NOMO-1 treated with DMSO at 0.1 percent for 48 hours (cell line): ENCODE measurements at regions not wholly inside any gene's neighbourhood (a gene's known extent, or its start where the extent isn't known, plus 50 kb on each side); places are given as distances from the start of the nearest gene placed in this dataset.

Experiments used
- DNase-seq: peaks from one replicate; lab custom pipeline; 2025; ENCODE audit not compliant: unreplicated experiment; lab: John Stamatoyannopoulos, UW

DNA sequence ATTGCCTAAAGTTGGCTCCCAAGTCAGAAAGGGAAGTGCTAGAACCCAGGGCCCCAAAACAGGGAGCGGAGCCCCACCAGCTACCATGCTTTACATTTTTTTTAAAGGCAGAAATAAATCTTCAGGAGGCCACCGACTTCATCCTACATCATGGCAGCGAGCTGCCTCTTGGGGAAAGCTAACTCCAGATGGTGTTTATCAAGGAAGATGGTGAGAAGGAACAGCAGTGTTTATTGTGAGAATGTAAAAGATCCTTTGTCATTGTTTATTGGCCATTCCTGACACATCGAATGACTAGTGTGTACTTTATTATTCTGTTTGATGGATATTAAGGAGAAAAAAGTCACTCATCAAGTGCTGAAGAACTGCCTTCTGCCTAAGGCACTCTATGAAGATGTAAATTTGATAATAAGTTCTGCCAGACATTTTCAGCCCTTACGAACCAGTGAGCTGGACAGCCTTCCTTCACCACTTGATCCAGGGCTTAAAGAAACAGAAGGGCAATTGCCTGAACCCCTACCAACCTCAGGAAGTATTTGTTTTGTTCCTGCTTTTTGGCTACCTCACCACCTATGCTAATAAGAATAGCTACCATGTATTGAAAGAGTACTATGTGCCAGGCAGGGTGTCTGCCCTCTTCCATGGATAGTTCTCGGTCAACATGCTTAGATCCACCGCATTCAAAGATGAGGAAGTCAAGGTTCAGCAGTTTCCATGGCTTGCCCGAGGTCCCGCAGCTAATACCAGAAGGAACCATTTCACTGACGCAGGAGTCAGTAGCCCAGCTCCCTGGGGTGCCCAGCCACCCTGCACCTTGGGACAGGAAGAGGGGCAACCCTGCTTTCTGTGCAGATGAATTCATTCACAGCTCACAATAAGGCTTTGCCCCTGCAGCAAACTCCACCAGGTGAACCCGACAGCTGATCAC is 194.7 kb upstream of the RREB1 start:
- no peak for DNase-seq

DNA sequence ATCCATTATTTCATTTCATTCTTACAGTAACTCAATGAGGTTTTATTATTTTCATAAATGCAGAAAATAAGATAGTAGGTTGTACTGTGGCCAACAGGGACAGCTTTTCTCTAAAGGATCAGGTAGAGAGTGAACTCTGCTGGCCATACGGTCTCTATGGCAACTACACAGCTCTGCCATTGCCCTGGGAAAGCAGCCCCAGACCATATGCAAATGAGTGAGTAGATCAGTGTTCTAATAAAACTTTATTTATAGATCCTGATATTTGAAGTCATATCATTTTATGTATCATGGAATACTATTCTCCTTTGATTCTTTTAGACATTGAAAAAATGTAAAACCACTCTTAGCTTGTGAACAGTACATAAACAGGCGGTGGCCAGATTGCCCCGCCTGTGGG is 192.5 kb upstream of the RREB1 start:
- DNase-seq = peak; percentile 29

DNA sequence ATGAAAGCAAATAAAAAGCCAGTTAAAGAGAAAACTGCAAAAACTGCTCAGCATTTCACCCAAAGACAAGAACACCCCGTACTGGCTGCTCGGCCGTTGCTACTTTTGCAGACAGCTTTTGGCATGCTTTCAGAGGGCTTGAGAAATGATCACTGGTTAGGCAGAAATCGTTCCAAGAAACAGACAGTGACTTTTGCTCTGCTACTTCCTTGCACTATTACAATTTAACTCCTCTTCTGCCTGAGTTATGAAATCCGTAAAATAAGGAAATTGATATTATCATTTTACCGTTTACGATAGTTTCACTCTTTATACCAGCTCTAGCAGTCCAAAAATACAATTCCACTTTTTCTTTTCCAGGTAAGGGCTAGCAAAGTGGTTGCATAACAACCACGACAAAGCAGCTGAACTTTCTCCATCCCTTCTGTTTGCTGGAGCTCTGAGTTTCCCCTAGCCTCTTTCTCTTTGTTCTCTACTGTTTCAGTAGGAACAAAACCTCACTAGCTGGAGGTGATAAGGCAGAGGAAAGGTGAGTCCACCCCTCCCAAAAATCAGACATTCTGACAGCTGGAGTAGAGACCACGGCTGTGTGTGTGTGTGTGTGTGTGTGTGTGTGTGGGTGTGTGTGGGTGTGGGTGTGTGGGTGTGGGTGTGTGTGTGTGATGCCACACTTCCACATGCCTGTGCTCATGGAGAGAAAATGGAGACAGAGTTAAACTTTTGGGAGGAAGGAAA is 191.8 kb upstream of the RREB1 start:
- peak; percentile 78 for DNase-seq

DNA sequence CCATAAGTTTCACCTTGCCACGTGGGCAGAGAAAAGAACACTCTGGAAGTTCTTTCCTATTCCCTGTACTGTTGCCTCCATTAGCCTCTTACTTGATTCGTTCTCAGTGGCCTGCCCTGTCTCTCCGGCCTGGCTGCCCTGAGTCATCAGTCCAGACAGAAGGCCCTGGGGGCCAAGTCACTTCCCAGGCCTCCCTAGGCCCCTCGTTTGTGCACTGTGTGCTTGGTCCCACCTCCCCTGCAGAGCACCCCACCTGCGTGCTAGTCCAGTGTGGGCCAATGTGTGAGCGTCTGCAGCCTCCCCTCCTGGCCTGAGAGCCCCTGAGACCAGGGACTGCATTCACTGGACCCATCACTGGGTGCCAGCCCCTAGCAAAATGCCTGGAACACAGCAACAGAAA is 191.2 kb upstream of the RREB1 start:
- DNase-seq = no peak

DNA sequence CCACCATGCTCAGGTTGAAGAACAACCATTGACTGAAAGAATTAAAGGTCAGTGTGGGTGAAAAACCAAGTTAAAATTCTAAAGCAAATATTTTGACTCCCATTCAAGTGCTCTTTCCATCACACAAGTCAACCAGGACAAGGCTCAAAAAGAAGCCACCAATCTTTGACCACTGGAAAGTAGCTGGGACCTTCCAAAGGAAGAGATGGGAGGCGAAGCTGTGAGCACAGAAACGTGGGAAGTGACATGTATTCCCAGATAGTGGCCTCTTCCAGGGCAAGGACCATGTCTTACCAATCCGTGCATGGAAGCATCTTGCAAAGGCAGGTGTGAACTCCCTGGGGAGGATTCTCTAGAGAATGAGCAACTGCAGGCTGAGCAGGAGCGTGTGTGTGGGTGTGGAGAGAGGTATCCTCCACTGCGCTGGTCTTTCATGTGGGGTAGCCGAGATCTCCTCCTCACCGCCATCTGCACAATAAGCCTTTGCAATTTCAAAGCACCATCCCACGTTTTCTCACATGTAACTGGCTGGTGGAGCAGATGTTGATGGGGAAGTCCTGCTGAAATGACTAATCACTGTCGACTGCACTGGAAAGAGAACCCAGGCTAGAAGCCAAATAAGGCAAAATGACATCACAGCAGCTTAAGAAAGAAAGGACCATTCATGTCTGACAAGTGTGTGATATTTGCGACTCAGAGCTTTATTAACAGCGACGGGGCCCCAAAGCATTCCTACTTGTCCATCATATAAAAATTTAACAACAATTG is 189.4 kb upstream of the RREB1 start:
- peak; percentile 87 for DNase-seq

DNA sequence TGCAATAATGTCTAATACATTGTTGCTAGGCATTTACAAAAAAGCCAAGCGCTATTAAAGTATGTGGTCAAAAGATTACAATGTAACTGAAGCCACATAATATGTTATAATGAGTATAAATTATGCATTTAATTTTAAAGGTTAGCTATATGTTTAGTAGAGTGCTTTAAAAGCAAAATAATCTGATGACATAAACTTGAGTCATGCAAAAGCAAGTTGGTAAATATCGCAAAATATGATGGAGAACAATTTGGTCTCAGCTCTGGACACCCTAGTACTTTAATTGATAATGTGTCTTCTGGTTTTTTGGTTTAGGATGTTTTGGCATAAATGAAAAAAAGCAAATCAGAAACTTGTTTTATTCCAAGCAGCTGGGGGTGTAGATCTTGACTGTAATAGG is 188.6 kb upstream of the RREB1 start:
- DNase-seq = no peak

DNA sequence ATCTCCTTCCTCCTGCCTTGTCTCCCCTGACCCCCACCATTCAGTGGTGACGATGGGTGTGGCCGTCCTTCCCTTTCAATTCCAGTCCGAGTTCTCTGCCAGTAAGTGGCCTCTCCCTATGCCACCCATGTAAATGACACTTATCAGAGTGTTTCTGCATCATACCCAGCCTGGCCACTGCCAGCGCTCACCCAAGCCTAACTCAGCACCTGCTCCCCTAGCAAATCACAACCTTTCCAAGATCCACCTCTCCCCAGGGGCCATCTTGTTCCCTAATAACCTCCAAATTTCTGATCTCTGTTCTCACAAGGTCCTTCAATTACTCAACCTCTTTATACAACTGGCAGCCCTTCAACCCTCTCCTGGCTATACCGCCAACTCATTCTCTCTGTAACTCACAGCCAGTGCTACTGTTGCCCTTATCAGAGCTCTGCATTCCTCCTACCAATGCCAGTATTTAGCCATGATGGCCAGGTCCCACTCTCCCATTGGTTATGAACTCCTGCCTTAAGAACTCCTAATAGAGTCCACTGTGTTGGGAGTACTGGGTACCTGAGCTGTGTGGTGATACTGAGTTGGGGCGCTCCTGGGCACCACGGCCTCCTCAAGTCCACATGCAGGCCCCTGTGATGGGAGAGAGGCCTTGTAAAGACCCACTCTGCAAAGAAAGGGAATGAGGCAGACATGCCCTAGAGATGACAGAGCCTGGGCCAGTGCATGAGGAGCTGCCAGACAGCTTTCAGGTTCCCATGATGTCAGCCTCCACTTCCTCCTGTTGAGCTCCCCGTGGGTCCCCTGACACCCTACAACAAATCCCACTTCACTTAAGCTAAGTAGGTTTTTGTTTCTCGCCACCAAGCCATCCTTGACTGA is 187.4 kb upstream of the RREB1 start:
- no peak for DNase-seq

DNA sequence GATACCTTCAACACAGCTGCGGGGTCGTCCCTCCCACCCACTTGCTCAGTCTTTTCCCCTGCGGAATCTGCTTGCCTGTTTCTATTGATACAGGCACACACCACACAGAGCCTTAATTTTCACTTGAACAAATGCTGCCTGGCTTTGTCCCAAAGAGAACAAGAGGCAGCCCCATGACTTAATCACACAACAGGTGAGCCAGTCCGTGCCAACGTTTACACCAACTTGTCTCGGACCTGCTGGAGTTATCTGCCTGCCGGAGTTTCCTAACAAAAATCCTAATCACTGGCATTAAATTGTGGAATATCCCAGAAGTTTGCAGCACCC is 186.8 kb upstream of the RREB1 start:
- DNase-seq = no peak

DNA sequence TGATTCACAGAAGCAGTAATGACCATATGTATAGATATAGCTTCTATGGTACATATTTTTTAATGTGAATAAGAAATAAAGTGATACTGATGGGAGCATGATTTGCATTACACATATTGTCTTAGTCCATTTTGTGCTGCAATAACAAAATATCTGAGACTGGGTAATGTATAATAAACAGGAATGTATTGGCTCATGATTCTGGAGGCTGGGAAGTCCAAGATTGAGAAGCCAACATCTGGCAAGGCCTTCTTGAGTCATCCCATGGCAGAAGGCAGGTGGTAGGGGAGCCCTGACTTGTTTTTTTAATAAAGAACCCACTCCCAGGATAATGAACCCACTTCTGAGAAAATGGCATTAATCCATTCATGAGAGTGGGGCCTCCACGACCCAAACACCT is 185.6 kb upstream of the RREB1 start:
- no peak for DNase-seq

DNA sequence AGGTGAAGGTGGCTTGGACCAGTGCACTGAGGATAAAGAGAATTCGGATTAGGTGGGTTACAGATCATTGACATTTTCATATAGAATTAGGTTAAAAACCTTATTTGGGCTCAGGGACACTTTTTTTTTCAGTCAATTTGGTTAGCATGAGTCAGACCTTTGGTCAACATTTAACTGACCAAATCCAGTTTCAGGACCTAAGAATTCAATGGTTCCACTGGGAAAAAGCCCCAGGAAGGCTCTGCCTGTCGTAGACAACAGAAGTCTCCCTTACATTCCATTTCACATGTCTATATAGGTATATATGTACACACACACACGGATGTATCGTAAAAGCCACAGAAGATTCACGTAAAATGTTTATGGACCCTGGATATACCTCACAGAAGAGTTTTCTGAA is 184.2 kb upstream of the RREB1 start:
- no peak for DNase-seq

DNA sequence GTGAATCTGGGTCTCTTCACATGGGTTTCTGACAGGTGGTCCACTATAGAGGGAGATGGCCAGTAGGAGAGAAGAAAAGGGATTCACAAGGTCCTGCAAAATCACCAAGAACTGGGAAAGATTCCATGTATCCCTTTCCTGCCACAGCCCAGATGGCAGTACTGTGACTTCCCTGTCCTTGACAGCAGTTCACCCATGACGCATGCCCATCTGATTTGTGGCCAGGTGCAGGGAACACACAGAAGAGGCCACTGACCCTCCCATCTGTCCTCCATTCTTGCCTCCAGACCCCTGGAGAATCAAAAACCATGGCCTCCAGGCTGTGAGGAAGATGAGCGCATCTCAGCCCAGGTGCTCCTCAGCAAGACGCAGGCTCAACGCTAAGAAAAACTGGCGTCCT is 183.1 kb upstream of the RREB1 start:
- DNase-seq = no peak

DNA sequence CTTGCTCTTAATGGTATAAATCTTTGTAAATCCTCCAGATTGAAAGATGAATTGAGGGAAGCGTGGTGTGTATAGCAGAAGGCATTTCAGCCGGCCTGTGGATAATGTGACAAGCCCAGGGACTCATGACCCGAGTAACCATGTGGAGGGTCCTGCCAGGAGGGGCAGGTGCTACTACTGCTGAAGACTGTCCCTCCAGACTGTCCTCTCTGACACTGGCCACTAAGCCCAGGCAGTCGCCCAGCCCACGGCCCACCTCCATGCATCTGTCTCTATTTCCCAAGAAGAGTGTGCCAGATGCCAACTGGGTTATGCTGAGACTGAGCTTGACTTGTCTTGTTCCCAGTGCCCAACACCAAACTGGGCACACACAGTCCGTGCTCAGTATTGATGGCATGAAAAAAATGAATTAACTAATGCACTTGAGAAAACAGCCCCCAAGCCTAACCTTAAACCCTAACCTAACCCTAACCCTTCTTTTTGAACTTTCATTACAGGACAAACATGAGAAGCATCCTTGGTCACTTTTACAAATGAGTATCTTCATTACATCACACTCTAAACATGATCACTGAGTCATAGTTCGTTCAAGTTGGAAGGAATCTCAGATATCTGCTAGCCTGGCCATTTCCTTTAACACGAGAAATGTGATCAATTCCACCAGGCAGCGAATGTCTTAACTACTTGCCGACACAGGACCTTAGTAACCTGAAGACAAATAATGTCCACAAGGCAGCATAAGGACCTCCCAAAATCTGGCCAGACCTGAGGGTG is 182.2 kb upstream of the RREB1 start:
- DNase-seq = no peak

DNA sequence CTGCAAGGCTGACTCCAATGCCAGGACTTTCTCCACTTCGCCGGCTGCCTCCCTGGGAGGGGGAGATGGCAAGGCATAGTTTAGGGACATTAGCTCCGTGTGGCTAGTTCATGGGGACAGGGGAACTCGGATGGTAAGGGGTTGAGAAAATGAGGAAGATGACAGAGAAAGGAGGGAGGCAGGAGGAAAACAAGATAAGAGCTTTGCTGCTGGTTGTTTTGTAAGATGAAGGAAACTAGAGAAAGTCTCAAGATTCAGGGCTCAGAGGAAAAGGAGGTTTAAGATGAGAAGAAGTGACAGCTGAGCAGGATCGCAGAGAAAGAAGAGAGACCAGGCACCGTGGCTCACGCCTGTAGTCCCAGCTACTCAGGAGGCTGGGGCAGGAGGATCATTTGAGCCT is 180.9 kb upstream of the RREB1 start:
- no peak for DNase-seq

DNA sequence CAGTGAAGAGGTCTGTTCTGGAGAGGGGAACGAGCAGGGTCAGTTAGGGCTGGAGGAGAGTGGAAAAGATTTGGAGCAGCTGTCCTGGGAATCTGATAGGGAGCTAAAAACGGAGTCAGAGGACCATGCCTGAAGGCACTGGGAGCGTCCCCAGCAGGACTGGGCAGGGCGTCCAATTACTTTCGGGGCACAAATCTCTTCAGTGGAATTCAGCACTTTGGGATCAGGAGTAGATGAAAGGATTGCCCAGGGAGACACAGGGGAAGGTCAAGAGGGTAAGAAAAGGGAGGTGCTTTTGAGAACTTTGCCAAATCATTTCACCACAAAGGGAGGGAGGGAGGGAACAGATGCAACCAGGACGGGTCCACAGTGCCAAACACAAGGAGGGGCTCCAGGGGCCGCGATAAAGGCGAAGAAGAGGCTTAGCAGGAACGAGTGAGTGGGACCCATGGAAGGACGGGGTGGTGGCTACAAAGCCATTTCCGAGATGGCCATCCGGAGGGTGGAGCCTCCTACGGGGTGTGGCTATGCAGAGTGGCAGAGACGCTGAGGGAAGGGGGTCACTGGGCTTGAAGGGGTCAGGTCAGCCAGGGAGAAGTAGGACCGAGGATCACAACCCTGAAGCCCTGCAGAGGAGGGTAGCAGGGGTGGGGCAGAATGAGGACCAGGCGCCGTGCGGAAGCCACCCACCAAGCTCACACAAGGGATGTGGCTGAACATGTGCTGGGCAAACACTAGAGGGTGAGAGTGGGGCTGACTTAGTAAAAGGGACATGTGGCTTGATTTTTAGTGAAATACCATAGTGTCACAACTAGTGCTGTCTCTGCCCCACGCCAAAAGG is 180.0 kb upstream of the RREB1 start:
- DNase-seq = peak; percentile 85

DNA sequence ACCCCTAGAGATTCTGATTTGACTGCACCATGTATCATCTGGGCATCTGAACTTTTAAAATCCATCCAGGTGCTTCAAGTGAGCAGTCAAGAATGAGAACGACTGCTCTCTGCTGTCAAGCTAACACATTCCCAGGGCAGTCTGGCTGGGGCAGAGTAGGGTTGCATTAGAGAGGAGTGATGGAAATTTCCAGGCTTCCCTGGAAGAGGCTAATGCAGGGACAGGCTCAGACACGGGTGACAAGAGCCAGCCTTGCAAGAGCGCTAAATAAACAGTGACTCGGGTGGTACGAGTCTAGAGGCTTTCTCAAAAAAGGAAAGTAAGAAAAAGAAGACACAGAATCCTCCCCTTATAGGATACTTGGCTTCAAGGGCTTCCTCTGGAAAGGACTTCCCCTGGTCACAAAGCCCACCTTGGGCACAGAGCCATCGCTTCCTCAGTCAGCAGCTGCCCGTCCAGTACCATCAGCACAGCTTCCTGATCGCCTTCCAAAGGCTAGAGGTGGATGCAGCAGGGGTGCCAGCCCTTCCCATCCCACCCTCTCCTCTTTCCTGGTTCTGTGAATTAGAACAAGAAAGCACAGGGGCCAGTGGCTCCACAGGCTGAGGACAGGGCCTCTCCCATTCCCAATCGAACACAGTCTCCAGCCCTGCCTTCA is 177.4 kb upstream of the RREB1 start:
- DNase-seq = no peak

DNA sequence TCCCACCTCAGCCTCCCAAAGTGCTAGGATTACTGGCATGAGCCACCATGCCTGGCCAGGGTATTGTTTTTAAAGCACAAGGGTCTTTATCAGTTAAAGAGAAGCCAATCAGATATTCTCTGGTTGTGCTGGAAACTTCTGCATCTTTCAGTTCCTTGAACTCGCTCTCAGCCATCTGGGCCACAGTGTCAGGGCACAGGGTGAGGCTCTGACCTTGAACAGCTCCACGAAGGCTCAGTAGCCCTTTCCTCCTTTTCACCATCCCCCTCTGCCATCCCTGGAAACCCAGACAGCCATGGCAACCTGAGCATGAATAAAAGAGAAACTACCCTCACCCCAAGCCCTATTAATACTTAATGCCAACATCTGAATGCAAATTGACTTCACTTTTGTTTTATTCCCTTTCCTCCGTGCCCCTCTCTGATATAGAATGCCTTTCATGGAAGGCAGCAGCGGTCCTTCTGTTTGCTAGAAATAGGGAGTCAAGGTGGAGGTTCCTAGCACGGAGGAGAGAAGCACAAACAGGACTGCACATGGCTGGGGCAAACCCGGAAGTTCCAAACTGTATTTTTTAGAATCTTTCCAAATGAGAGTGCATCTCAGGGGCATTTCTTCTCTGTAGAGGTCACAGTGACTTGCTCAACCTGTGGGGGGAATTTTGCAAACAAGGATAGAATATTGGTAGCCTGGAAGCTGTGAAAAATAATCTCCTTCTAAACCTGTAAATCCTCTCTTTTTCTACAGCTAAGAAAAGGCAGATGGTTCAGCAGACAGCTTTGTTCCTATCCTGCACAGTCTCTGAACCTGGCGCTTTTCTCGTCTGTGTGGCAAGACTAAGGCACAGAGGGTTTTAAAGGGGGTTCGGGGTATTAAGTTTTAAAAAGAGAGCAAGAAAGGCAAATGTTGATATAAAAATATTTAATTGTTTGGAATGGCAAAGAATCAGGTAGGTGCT is 176.4 kb upstream of the RREB1 start:
- DNase-seq = peak; percentile 27

DNA sequence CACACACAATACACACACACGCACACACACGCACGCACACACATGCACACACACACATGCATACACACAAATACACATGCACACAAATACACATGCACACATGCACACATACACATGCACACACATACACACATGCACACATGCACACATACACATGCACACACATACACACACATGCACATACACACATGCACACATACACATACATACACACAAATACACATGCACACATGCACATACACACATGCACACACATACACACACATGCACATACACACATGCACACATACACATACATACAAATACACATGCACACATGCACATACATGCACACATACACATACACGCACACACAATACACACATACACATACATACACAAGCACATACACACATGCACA is 175.4 kb upstream of the RREB1 start:
- no peak for DNase-seq

DNA sequence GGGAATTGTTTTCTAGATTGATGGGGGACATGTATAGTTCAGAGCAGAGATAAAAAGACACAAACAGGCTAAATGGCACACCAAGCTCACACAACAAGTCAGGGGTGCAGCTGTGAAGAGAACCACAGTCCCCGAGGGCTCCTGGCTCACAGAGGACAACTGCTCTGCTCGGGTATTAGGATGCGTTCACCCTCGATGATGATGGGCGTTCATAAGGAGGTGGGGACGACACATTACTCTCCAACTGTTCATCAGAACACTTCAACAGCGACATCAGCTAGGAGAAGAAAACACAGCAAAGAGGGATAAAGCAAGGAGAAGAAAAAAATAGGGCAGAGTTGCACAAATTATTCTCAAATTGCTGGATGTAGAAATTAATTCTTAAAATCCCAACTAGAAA is 174.8 kb upstream of the RREB1 start:
- no peak for DNase-seq
